ENCODE measurements at regions not wholly inside any gene's neighbourhood (a gene's known extent, or its start where the extent isn't known, plus 50 kb on each side); places are given as distances from the start of the nearest gene placed in this dataset.

DNA sequence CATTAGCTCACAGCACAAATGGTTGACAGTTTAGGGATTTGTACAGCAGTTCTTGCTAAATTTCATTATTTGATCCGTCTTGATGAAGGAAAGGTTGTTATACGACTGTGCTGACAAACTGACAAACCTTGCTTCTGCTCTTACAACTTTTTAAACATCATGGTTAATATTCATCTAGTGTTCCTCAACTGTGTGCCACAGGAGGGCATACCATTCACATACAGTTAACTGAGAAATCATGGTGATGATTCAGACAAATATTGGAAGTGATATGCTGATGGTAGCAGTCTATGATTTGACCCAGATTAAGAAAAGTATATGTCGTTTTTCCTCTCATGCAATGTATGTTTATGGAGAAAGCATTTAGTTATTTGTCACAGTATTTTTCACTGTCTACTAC, 129.8 kb upstream of the FSIP2 start:
- TF ChIP-seq POLR2AphosphoS5 (IDR thresholded peaks at IDR 0.05; ENCODE audit: borderline replicate concordance, low read depth, low read length) (no peak), EZH2 (IDR thresholded peaks at IDR 0.05) (no peak)

All from SK-N-MC (cell line).